ENCODE measurements at regions not wholly inside any gene's neighbourhood (a gene's known extent, or its start where the extent isn't known, plus 50 kb on each side); places are given as distances from the start of the nearest gene placed in this dataset.

DNA sequence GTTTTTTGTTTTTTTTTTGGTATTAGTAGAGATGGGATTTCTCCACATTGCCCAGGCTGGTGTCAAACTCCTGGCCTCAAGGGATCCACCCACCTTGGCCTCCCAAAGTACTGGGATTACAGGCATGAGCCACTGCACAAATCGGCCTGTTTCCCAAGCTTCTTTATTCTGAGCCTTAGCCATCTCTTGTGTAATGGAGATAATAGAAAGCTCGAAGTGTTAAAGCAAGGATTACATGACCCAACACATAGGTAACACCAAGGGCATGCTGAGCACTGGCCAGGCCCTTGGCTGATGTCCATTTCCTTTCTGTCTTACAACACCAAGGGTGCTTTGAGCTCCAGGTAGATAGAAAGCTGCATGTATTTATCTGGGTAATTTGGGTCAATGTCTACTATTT, 187.8 kb upstream of the MEX3C start:
- H3K79me2 ChIP-seq (ENCODE audit: insufficient read depth, low read length), result no peaks in the 10 kb centered on the region
- no peak overlapping the region for H3K27ac ChIP-seq (ENCODE audit: low read depth, low read length)
- TF ChIP-seq SRF (IDR thresholded peaks at IDR 0.05; ENCODE audit: low read depth), result no peak
- no peak for TF ChIP-seq TCF7L2 (IDR thresholded peaks at IDR 0.05; ENCODE audit: borderline replicate concordance, extremely low read depth, insufficient read depth, insufficient read length)
- TF ChIP-seq YY1 (IDR thresholded peaks at IDR 0.05; ENCODE audit: extremely low read depth, insufficient replicate concordance, low read depth, low read length), result no peak
- TF ChIP-seq ZNF274 (IDR thresholded peaks at IDR 0.05; ENCODE audit: low read depth, low read length), result no peak
- TF ChIP-seq EZH2 (IDR thresholded peaks at IDR 0.05), result no peak
- no peak for TF ChIP-seq EZH2phosphoT487 (IDR thresholded peaks at IDR 0.05; ENCODE audit: borderline replicate concordance)
- H2AFZ ChIP-seq (ENCODE audit: low read depth, low read length, poor library complexity, severe bottlenecking), result no peak overlapping the region
- CTCF ChIA-PET, result interaction anchor here (1.1 to 1.2 kb wide), 2 partner anchors 32 to 108 kb away, joined by 3 to 4 read pairs; no protein-coding TSS in a partner anchor
- H3K9me2 ChIP-seq (ENCODE audit: insufficient read depth), result no peaks in the 10 kb centered on the region
- no peaks in the 10 kb centered on the region for H3K4me1 ChIP-seq (ENCODE audit: control insufficient read depth in 1 of 2, insufficient read depth in 2 of 2, low read length in 2 of 2)
- no peaks in the 10 kb centered on the region for H3K27me3 ChIP-seq (ENCODE audit: insufficient read depth, low read length)
- POLR2A ChIA-PET, result no interaction called here
- no peak overlapping the region for H3K4me3 ChIP-seq (replicated peaks in 1 of 2; ENCODE audit: low read depth in 1 of 2, low read length in 2 of 2)
- RAD21 ChIA-PET (ENCODE audit: low non-redundant PET in 1 of 2, low total read pairs in 2 of 2, uncharacterized antibody in 2 of 2, unreplicated experiment in 2 of 2), result interaction anchor here in 1 of 2 experiments (0.7 kb wide), 1 partner anchor 273 kb away, joined by 3 read pairs; no protein-coding TSS in a partner anchor
- no peaks in the 10 kb centered on the region for H4K20me1 ChIP-seq (ENCODE audit: insufficient read depth)
- H3K4me2 ChIP-seq (ENCODE audit: low read length), result no peak overlapping the region
- intact Hi-C loops (cut with micrococcal nuclease), result loop anchor here (5.0 kb wide), 1 partner anchor 108 kb away; no protein-coding TSS in a partner anchor
- no peak for ATAC-seq
- H3K36me3 ChIP-seq (ENCODE audit: control insufficient read depth in 1 of 2, insufficient read depth in 2 of 2, low read length in 2 of 2), result no peaks in the 10 kb centered on the region
- H3K9ac ChIP-seq (ENCODE audit: low read length), result no peak overlapping the region
- no TSS peak for BruUV-seq (replicated peaks)
- no peak for DNase-seq (ENCODE audit: low read depth, low spot score)
- no peaks in the 10 kb centered on the region for H3K9me3 ChIP-seq (ENCODE audit: control insufficient read depth in 1 of 2, insufficient read depth in 1 of 2, low read depth in 1 of 2, low read length in 2 of 2)

DNA sequence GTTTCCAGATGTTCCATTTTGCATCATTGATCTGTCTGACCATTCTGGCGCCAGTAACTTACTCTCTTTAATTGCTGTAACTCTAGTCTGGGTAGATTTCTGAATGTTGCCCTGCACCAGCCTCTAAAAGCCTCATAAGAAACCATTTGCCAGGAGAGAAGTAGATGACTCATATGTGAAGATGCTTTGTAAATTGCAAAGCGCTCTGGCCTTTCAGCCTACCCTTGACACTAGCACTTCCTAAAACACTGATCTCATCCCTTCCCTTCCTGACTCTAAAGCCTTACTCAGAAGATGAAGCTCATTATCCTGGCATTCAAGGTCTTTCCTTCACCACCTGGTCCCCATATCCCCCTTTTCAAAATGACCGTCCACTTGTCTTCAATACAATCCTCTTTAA, 193.2 kb upstream of the MEX3C start:
- Histone ChIP-seq H3K27ac (ENCODE audit: low read depth, low read length) (no peak overlapping the region), H3K4me1 (ENCODE audit: control insufficient read depth in 1 of 2, insufficient read depth in 2 of 2, low read length in 2 of 2) (no peaks in the 10 kb centered on the region), H3K4me3 (replicated peaks in 1 of 2; ENCODE audit: low read depth in 1 of 2, low read length in 2 of 2) (no peak overlapping the region), H3K27me3 (ENCODE audit: insufficient read depth, low read length) (peaks cover 6% of the 10 kb centered on the region; the same call in 1 of the 2 replicates), H3K9me3 (ENCODE audit: control insufficient read depth in 1 of 2, insufficient read depth in 1 of 2, low read depth in 1 of 2, low read length in 2 of 2) (no peaks in the 10 kb centered on the region), H2AFZ (ENCODE audit: low read depth, low read length, poor library complexity, severe bottlenecking) (no peak overlapping the region), H4K20me1 (ENCODE audit: insufficient read depth) (no peaks in the 10 kb centered on the region), H3K9me2 (ENCODE audit: insufficient read depth) (no peaks in the 10 kb centered on the region), H3K36me3 (ENCODE audit: control insufficient read depth in 1 of 2, insufficient read depth in 2 of 2, low read length in 2 of 2) (no peaks in the 10 kb centered on the region), H3K4me2 (ENCODE audit: low read length) (no peak overlapping the region), H3K9ac (ENCODE audit: low read length) (no peak overlapping the region), H3K79me2 (ENCODE audit: insufficient read depth, low read length) (no peaks in the 10 kb centered on the region)
- no TSS peak for BruUV-seq (replicated peaks)
- ChIA-PET RAD21 (ENCODE audit: low non-redundant PET in 1 of 2, low total read pairs in 2 of 2, uncharacterized antibody in 2 of 2, unreplicated experiment in 2 of 2) (no interaction called here), POLR2A (no interaction called here), CTCF (no interaction called here)
- intact Hi-C loops (cut with micrococcal nuclease), result no loop called here
- ATAC-seq (no peak), DNase-seq (ENCODE audit: low read depth, low spot score) (no peak)
- TF ChIP-seq ZFX (IDR thresholded peaks at IDR 0.05) (no peak), ELF1 (IDR thresholded peaks at IDR 0.05; ENCODE audit: borderline replicate concordance, low read depth) (no peak), TCF7L2 (IDR thresholded peaks at IDR 0.05; ENCODE audit: borderline replicate concordance, extremely low read depth, insufficient read depth, insufficient read length) (no peak), JUND (IDR thresholded peaks at IDR 0.05) (no peak), CTCF (IDR thresholded peaks at IDR 0.05 in 2 of 3, conservative IDR thresholded peaks at IDR 0.05 in 1 of 3; ENCODE audit: borderline replicate concordance in 1 of 3, insufficient read depth in 1 of 3, low read depth in 2 of 3, low read length in 2 of 3) (no peak), SP1 (IDR thresholded peaks at IDR 0.05; ENCODE audit: low read depth) (no peak), POLR2AphosphoS5 (IDR thresholded peaks at IDR 0.05; ENCODE audit: low read depth, low read length) (no peak), RAD21 (IDR thresholded peaks at IDR 0.05; ENCODE audit: low read depth) (no peak), CEBPB (IDR thresholded peaks at IDR 0.05; ENCODE audit: low read depth) (no peak), SRF (IDR thresholded peaks at IDR 0.05; ENCODE audit: low read depth) (no peak)
- TF ChIP-seq, protein P1, sequence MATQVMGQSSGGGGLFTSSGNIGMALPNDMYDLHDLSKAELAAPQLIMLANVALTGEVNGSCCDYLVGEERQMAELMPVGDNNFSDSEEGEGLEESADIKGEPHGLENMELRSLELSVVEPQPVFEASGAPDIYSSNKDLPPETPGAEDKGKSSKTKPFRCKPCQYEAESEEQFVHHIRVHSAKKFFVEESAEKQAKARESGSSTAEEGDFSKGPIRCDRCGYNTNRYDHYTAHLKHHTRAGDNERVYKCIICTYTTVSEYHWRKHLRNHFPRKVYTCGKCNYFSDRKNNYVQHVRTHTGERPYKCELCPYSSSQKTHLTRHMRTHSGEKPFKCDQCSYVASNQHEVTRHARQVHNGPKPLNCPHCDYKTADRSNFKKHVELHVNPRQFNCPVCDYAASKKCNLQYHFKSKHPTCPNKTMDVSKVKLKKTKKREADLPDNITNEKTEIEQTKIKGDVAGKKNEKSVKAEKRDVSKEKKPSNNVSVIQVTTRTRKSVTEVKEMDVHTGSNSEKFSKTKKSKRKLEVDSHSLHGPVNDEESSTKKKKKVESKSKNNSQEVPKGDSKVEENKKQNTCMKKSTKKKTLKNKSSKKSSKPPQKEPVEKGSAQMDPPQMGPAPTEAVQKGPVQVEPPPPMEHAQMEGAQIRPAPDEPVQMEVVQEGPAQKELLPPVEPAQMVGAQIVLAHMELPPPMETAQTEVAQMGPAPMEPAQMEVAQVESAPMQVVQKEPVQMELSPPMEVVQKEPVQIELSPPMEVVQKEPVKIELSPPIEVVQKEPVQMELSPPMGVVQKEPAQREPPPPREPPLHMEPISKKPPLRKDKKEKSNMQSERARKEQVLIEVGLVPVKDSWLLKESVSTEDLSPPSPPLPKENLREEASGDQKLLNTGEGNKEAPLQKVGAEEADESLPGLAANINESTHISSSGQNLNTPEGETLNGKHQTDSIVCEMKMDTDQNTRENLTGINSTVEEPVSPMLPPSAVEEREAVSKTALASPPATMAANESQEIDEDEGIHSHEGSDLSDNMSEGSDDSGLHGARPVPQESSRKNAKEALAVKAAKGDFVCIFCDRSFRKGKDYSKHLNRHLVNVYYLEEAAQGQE (IDR thresholded peaks at IDR 0.05; ENCODE audit: low read depth), result no peak

Data from HCT116 (cell line).